Left ventricle myocardium superior (tissue), 1 donor: ENCODE measurements at regions not wholly inside any gene's neighbourhood (a gene's known extent, or its start where the extent isn't known, plus 50 kb on each side); places are given as distances from the start of the nearest gene placed in this dataset.
"Not testable (repeated sequence)": the region's sequence is repeated elsewhere in the genome, so short reads cannot be mapped to it uniquely, and the experiment has no call there.

ENCODE experiments used
- ATAC-seq: fragments of 200-7000 bp; cut with Tn5 transposase; one replicate; pipeline ENCODE4 v1.9.1; 2020; ENCODE audit warnings: mild to moderate bottlenecking, moderate library complexity
- DNase-seq: peaks from one replicate; pipeline ENCODE4 v3.0.0-alpha.2; 2020
- intact Hi-C: fragments of 100-400 bp; cut with micrococcal nuclease; formaldehyde crosslinking; loops from one replicate; pipeline ENCODE4 v1.11.0; 2022
- donor health status: DM: no; HTN: yes; CAD: no; lungs with severe emphysema.

DNA sequence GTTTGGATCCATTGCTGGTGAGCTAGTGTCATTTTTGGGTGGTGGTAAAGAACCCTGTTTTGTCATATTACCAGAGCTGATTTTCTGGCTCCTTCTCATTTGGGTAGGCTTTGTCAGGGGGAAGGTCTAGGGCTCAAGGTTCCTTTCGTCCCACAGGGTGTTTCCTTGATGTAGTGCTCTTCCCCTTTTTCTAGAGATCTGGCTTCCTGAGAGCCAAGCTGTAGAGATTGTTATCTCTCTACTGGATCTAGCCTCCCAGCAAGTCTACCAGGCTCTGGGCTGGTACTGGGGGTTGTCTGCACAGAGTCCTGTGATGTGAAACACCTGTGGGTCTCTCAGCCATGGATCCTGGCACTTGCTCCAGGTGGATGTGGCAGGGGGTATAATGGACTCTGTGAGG, 145.9 kb downstream of the HINT1 start:
- ATAC-seq: no peak
- intact Hi-C loops: no loop called here
- no peak for DNase-seq

DNA sequence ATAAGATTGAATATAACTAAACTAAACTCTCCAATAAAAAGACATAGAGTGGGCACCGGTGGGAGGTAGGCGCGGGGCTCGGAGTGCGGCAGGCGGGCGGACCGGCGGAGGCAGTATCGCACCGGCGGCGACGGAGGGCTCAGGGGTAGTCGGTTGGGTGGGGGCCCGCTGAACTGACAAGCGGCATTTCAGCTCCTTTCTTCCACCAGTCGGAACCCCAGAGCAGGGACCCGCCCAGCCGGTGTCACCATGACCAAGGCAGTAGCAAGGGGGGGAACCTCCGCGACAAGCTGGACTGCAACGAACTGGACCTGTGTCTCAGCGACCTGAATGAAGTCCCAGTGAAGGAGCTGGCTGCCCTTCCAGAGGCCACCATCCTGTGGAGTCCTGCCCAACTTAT, 156.7 kb downstream of the HINT1 start:
- DNase-seq (no peak), ATAC-seq (no peak)
- intact Hi-C loops: no loop called here

DNA sequence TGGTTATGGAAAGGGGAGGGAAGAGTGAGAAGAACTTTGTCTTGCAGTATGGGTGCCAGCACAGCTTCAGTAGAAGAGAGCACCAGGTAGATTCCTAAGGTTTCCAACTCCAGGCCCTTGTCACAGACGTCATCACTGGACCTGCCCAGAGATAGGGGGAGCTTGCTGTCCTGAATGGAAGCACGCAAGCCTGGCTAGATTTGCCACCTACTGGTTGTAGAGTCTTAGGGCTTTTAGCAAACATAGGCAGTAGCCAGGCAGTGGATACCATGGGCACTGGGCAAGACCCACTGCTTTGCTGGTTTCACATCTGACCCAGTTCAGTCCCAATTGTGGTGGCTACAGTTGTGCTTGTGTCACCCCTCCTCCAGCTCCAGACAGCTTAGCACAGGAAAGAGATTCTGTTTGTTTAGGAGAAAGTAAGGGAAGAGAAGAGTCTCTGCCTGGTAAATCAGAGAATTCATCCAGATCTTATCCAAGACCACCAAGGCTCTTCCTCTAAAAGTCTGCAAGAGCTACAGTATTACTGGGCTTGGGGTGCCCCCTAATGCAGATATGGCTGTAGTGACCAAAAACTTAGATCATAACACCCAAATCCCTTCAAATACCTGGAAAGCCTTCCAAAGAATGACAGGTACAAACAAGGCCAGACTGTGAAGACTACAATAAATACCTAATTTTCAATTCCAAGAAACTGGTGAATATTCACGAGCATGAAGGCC, 158.9 kb downstream of the HINT1 start:
- intact Hi-C loops: no loop called here
- DNase-seq (no peak), ATAC-seq (no peak)

DNA sequence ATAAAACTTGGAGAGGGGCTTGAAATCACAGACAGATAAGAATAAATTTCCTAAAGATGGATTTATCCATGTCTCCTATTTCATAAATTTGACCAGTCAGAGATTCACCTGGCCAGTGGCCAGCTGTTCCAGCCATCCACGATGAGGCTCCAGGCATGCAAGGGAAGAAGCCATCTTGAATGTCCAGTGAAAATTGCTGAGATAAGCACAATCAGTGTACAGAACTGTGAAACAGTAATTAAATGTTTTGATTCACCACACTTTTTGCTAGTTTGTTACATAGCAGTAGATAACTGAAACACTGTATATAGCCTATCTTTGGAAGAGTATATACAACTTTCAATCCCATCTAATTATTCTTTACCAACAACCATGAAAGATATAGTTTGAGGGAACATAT, 163.5 kb downstream of the HINT1 start:
- intact Hi-C loops: no loop called here
- DNase-seq (no peak), ATAC-seq (no peak)

DNA sequence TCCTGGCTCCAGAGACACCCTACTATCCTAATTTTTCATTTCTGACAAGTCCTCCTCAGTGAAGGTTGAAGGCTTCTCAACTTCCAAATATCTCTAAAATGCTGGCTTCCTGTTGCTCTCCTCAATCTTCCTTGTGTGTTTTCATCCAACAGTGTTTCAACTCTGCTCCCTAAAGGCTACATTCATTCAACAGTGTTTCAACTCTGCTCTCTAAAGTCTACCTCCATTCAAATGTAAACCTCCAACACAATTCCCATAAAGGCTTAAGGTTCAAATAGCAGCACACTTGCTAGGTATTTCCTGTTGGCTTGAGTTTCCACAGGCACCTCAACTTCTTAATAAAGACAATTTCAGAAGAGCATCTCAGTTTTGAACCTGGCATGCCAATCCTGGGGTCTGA, 164.8 kb downstream of the HINT1 start:
- intact Hi-C loops: no loop called here
- ATAC-seq: no peak

DNA sequence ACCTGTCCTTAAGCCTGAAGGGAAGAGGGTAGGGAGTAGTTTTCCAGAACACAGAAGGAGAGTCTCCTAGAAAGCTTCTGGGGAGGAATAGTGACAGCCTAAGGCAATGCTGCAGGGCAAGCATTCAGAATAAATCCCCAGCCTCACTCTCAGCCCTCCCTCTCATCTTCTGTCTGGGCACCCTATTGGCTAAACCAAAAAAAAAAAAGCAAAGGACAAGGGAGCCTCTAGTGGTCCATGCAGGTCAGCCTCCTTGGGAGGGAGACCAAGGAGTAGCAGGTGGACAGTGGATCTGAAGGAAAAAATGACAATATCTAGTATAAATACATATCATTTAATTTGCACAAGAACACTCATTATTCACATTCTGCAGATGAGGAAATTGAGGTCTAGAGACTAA, 168.3 kb downstream of the HINT1 start:
- intact Hi-C loops, ATAC-seq, DNase-seq: not testable (repeated sequence)

More for the DNA sequence above, 164.8 kb downstream of the HINT1 start:
- no peak for DNase-seq

DNA sequence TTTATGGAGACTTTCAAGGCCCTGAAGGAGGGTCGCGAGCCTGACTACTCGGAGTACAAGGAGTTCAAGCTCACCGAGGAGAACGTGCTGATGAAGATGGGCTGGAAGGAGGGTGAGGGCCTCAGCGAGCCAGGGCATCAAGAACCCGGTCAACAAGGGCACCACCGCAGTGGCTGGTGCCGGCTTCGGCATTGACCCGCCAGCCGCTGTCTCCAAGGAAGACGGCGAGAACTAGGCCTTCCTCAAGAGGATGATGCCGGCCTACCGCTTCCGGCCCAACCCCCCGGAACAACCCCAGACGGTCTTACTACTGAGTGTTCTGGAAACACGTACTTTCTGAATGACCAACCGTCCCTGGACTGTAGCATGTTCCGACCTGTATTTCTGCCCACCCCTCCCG, 169.2 kb downstream of the HINT1 start:
- ATAC-seq (no peak), DNase-seq (no peak)
- intact Hi-C loops: no loop called here

DNA sequence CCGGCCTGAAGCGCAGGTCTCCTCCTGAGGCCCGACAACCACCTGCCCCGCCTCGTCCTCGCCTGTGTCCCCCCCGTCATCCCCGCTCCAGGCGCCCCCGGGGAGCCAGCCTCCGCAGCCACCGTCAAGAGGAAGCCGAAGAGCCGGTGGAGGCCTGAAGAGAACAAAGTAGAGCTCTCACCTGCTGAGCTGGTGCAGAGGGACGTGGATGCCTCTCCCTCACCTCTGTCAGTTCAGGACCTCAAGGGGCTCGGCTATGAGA, 169.9 kb downstream of the HINT1 start:
- no peak for ATAC-seq

DNA sequence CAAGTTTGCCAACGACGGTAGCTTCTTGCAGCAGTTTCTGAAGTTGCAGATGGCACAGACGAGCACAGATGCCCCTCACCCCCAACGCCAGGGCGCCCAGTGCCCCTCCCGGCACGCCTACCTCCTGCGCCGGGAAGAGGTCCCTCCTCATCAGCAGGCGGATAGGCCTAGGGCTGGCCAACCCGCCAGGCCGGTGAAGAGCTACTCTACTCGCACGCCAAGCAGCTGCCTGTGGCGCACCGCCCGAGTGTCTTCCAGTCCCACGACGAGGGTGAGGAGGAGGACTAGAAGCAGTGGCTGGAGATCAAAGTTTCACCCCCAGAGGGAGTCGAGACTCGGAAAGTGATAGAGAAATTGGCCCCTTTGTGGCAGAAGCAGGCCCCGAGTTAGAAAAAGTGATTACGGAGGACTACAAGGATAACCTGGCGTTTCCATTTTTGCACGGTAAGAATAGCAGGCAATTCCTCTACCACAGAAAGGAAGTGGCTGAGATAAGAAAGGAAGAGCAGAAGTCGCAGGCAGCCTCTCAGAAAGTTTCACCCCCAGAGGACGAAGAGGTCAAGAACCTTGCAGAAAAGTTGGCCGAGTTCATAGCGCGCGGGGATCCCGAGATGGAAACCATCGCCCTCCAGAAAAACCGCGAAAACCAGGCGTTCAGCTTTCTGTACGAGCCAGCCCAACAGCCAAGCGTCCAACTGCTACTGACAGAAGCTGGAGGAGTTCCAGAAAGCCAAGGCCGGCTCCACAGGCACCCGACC, 170.4 kb downstream of the HINT1 start:
- ATAC-seq (no peak), DNase-seq (no peak)
- intact Hi-C loops: no loop called here

More for the DNA sequence above, 169.9 kb downstream of the HINT1 start:
- intact Hi-C loops: no loop called here
- DNase-seq: no peak

DNA sequence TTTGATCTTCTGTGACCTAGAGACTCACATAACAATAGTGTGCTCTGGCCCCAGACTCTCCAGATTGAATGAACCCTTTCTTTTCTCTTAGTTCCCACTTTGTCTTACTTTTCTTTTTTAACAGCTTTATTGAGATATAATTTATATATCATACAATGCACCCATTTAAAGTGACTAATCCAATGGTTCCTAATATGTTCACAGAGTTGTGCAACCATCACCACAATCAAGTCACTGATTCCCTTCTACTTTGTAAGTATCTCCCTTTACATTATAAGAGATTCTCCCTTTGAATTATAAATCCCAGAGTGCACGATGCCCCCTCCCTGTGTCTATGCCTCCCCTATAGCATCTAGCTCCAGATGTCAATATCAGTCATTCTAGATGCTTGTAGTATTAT, 172.4 kb downstream of the HINT1 start:
- DNase-seq (no peak), ATAC-seq (no peak)
- intact Hi-C loops: no loop called here

DNA sequence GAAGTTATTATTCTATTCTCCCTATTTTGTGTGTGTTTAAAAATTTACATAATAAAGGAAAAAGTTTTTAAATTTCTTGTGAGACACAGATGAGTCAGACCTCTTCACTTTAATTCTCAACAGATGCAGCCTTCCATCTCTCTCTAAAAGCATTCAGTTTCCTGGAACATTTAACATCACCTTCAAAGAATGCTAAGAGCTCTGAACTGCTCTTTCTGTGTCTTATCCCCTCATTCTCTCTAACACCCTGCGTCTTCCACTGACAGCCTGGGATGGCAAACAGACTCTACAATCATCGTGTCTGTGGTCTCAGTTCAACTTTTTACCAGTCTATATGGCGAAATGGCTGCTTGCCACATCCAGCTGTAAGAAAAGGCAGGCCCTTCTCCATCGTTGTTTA, 173.0 kb downstream of the HINT1 start:
- ATAC-seq (no peak), DNase-seq (no peak)
- intact Hi-C loops: no loop called here

DNA sequence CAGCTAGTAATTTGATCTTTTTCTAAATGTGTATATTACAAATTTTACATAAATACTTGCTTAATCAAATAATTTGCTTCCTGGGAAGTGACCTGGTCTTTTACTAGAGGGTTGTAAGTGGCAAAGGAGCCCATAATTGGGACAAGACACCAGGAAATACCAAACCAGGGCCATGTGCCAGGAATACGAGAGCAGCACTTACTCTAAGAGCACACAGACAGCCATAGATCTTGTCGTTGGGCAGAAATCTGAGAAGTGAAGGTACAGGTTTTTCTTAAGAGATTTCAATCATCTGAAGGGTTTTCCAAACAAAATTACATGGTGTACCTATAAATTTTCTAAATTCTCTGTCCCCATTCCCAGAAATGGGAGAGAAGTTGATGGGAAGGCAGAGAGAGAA, 179.3 kb downstream of the HINT1 start:
- intact Hi-C loops: no loop called here
- no peak for DNase-seq
- ATAC-seq: no peak

DNA sequence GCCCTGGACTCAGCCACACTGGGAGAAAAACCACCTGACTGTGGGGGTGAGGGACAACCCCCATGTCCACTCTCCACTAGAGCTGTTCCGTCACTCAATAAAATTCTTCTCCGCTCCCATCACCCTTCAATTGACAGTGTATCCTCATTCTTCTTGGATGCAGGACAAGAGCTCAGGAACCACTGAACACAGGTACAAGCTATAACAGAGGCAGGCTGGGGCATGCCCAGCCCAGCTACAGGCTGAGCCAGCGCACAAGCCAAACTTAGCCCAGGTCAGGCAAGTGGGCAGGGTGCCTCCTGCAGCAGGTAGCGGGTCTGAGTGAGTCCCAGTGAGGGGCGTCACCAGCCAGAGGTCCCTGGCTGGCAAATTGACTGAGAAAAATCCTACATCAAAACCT, 183.4 kb downstream of the HINT1 start:
- DNase-seq: no peak
- intact Hi-C loops: no loop called here
- no peak for ATAC-seq

DNA sequence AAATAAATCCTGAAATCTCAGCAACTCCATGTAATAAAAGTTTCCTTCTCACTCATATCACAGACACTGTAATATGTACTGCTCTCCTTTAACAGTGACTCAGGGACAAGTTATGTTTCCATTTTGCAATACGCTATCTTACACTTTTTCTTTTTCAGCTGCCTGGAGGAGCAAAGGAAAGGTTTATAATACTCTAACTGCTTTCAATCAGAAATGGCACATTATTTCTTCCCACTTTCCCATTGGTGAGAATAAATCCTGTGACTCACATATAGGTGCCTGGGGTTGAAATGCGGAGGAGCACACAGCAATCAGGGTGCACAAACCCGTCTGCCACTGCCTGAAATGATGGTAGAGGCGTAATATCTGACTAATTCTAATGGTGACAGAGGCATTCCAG, 186.6 kb downstream of the HINT1 start:
- intact Hi-C loops: no loop called here
- ATAC-seq: no peak
- no peak for DNase-seq

DNA sequence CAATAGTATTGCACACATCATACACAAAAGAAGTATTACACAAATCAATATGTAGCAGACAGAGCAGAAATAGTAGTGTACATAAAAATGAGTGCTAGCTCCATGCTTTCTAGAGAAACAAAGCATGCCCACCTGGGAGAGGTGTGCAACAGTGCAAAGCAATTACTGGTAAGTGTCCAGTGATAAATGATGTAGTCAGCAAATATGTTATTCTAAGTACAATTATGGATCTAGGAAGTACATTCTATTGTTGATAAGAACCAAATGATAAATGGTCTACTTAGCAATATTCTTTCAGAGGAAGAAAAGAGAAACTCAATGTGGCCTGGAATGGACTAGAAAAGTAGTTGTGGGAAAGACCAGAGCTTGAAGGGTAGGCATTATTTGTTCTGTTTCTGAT, 188.6 kb downstream of the HINT1 start:
- DNase-seq (no peak), ATAC-seq (no peak)
- intact Hi-C loops: no loop called here

DNA sequence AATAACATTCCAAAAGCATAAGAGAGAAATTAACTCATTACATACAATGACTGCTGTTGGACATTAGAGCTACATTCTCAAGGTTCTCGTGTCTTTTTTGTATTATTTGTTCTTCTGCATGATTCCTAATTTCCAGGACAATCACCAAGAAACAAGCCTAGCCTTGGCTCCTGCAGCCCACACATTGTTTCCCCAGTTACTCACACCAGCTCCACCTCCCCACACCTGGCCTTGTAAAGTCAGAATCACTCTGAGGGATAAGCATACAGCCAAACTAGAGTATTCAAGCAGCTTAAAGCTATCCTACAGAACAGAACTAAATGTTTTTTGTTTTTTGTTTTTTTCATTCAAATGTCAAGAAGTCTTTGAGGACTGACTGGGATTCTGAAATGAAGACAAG, 189.2 kb downstream of the HINT1 start:
- ATAC-seq (no peak), DNase-seq (no peak)
- intact Hi-C loops: no loop called here

DNA sequence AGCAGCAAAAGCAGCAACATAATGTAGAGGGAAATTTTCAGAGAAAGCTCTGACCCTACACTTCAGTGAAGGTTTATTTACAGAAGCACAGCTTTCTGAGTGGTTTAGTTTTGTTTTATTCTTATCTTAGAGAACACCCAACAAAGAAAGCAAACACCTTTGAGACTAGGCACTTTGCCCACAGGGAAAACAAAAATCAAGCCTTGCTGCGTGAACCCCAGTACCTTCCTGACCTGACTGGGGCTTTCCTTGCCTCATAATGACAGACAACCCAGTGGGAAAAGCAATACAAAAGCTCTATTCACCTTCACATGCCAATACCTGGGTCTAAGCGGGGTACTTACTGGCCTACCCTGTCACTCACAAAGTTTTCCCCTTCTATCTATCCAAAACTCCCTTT, 189.8 kb downstream of the HINT1 start:
- ATAC-seq (no peak), DNase-seq (no peak)
- intact Hi-C loops: no loop called here

DNA sequence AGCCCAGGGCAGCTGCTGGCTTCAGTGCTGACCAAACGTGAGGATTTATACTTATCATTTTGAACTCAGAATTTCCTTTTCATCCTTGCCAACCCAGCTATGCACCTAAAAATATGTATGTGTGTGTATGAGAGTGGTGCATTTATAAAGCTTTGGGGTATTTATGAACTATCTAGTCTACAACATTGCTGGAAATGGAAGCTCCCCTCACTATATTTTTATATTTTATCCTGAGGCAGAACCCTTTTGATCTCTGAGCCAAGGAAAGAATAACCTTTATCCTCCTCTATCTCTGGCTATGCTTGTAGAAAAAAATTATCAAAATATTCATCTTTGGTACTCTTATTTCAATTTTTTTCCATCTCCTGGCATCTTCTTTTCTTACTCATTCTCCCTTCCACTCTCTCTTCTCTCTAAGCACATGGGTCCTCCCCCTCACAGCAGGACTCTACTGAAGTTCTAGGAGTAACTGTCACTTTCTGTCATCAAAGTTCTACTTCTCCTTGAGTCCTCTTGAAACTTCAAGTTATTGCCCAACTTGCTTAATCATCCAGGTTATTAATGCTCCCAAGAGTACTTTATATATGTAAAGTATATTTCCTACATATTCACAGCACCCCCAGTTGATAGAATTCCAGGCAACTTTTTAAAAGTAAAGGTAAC, 190.9 kb downstream of the HINT1 start:
- ATAC-seq (no peak), DNase-seq (no peak)
- intact Hi-C loops: no loop called here

DNA sequence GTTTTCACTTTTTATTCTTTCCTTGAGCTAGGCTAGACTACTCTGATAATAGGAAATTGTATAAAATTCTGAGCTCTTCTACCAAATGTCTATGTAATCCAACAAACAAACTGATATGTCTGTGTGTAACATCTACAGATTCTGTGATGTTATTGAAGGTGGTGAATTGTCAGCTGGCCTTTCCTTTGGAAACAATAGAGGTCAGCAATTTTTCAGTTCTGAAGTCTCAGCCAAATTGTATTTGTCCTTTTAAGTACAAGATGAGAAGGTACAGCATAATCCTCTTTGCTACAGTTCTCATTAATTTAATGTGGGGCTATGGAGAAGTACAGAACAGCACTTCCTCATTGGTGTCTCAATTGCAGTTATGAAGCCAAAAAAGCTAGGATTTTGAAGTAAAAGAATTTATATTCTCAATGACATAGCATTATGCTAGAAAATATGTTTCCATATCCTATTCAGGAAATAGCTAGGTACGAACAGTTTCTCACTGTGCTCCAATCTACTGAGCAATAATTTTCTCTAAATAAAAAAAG, 198.0 kb downstream of the HINT1 start:
- intact Hi-C loops: no loop called here
- no peak for ATAC-seq
- no peak for DNase-seq

DNA sequence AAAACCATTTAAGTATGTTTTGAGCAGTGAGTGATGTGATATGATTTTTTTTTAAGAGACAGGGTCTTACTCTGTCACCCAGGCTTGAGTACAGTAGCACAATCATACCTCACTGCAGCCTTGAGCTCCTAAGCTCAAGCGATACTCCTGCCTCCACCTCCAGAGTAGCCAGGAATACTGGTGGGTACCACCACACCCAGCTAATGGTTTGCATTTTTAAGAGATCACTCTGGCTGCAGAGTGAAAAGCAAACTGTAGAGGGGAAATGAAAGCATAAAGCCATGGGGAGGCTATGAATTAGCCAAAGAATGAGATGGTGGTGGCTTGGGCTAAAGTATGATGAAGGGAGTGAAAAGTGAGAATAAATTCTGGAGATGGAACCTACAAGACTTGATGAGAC, 199.1 kb downstream of the HINT1 start:
- DNase-seq (no peak), ATAC-seq (no peak)
- intact Hi-C loops: no loop called here

DNA sequence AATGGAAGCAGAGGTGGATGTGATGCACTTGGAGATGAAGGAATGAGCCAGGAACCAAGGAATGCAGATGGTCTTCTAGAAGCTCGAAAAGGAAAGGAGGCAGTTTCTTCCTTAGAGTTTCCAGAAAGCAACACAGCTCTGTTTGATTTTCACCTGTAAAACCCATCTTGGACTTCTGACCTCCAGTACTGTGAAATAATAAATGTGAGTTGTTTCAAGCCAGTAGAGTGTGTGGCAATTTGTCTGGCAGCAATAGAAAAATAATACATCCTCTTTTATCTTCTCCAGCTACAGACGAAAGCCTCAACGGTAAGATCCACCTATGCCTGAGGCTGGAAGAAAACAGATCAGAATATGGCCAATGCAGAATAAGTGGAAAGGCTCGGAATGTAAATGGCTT, 199.7 kb downstream of the HINT1 start:
- intact Hi-C loops: no loop called here
- DNase-seq: no peak
- ATAC-seq: no peak
